GM18868 (cell line): ENCODE measurements at regions not wholly inside any gene's neighbourhood (a gene's known extent, or its start where the extent isn't known, plus 50 kb on each side); places are given as distances from the start of the nearest gene placed in this dataset.

Source experiments
- ATAC-seq: cut with Tn5 transposase; IDR thresholded peaks from one replicate; pipeline ENCODE4 v1.9.1; 2021; ENCODE audit warnings: mild to moderate bottlenecking, moderate library complexity; ENCODE audit not compliant: unreplicated experiment

- ATAC-seq = no peak
Measured at GRCh38 chr12:17266856-17267255, 660.9 kb upstream of the LMO3 start.

GRCh38 chr12:17264603-17265002 lies 658.6 kb upstream of the LMO3 start:
- no peak for ATAC-seq

DNA sequence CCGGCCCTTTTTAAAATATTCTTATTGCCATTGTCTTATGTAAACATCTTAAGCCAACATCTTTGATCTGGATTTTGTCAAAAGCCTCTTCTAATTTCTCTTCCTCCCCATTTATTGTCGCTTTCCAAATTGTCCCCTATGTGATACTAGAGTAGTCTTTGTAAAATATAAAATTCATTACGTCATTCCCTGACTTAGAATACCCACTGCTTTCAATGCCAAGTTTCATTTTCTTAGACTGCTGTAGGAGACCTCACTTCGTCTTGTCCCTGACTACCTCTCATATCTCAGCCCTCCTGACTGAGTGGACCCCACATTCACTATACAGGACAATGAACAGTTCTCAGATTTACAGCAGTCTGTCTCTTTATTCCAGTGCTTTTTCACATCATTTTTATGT lies 633.9 kb upstream of the LMO3 start:
- ATAC-seq = no peak

DNA sequence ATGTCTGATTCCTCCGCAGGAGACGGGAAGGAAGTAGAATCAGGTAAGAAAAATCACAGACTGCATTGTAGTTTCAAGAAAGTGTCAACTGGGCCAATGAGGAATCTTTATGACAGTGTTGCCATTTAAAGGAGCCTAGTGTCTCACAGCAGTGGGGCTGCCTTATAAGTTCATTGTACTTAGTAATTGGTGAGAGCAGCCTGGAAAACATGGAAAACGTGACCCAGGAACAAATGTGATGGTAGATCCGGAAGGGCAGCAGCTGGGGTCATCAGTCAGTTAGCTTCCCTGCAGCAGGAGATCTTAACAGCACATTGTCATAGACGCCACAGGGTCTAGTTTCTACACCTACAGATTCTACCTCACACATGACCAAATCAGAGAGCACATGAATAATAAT lies 630.0 kb upstream of the LMO3 start:
- ATAC-seq = no peak

DNA sequence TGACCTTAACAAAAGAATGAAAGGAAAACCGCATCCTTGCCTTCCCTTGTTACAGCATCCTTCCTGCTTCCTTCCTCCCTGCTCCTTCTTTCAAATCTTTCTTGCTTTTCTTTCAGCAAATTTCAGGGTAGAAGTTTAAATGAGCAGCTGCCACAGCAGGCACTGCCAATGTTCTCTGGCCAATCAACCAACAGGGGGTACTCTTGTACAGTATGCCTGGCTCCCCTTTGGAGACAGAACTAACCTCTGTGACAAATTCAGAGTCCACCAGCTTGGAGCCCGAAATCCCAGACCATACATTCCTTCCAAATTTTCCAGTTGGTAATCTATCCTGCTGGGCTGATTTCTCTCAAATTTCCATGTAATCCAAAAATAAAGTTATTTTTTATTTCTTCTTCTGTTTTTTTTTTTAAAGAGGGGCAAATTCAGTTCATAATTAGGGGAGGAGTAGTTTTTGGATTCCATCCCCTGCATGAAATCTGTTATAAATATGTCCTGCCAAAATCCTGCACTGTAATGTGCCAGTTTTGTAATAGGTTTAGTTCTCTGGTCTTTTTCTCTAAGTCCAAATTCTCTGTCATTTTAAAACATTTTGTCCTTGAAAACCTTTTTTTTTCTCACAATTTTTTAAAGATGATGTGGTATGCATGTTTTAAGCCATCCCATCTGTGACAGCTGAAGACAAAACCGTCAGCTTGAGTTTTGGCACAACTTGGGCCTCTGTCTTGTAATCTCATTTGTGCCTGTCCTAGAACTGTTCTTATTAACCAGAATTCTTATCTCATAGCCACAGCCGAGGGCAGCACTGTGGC lies 610.0 kb upstream of the LMO3 start:
- ATAC-seq = no peak

DNA sequence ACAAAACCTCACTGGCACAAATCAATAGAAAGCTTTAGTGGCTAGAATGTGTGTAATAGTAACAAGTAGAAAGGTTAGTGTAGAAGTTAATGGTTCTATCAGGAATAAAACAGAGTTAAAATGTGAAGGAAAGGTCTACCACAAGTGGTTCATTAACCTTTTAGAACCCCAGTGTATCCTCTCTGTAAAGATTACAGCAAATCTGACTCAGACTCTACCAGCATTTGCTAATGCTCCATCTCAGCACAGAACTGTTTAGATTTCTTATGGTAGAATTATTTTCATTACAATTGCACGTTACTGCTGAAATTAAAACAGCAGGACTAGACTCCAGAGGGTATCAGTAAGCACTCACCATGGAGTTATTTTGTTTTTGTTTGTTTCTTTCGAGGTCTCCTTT lies 609.0 kb upstream of the LMO3 start:
- no peak for ATAC-seq

DNA sequence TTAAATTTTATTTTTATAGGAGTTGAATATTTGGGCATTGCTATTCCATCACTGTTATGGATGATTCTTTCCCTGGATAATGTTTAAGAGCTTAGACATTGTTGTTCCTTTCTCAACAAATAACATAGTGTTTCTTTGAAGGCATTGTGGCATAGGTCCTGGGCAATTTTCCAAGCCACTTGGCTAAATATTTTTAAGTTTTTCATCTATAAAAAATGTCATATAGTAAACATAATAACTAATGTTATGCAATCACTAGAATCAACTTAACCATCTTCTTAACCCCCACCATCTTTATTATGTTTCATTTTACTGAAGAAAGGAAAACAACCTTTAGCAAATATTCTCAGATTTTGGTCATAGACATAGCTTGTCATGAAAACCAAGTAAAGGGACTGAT lies 600.6 kb upstream of the LMO3 start:
- no peak for ATAC-seq

DNA sequence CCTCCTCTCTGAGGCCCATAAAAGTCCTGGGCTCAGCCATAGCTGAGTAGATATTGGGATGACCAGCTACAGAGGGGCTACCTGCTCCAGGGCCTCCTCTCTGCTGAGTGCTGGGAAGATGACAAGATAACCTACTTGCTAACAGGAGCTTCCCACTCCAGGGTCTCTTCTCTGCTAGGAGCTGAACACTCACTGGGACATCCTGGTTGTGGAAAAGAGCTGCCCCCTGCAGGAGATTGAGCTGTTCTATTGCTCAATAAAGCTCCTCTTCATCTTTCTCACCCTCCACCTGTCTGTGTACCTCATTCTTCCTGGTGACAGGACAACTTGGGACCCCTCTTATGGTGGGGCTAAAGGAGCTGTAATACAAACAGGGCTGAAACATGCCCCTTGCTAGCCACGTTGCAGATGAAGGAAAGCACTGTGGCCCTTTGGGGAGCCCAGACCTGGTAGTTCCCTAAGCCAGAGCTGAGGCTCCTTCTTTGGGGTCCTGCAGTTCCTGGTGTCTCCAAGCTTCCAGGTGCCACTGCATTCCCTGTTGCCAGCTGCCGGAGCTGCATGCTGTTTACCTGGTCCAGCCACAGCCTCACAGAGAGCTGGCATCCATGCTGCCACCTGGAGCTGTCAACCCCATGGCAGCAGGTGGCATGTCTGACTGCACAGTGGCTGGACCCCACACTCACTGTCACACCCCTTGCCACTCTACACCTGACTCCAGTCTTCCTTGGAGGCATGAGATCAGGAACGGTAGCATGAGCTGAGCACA lies 598.5 kb upstream of the LMO3 start:
- no peak for ATAC-seq

- no peak for ATAC-seq
Measured at GRCh38 chr12:17203497-17203896, 597.5 kb upstream of the LMO3 start.

DNA sequence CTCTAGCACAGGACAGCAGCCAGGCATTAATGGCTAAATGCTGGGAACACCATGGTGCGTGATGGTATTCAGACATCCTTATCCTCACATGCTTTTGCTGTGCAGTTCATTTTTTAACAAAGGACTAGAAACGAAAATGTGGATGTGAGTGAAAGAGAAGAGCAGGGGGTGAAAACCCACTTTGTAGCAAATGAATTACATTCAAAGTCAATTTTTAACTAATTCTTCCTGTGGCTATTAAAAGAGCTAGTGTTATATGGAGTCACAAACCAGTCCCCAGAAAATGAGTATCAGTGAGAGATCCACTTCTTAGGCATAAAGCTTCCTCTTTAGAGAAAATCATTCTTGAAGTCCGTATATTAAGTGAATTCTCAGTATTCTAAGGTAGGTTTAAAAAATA lies 592.0 kb upstream of the LMO3 start:
- ATAC-seq = no peak

GRCh38 chr12:17192721-17193120 lies 586.8 kb upstream of the LMO3 start:
- ATAC-seq = no peak

GRCh38 chr12:17169726-17170471 lies 563.9 kb upstream of the LMO3 start:
- no peak for ATAC-seq

DNA sequence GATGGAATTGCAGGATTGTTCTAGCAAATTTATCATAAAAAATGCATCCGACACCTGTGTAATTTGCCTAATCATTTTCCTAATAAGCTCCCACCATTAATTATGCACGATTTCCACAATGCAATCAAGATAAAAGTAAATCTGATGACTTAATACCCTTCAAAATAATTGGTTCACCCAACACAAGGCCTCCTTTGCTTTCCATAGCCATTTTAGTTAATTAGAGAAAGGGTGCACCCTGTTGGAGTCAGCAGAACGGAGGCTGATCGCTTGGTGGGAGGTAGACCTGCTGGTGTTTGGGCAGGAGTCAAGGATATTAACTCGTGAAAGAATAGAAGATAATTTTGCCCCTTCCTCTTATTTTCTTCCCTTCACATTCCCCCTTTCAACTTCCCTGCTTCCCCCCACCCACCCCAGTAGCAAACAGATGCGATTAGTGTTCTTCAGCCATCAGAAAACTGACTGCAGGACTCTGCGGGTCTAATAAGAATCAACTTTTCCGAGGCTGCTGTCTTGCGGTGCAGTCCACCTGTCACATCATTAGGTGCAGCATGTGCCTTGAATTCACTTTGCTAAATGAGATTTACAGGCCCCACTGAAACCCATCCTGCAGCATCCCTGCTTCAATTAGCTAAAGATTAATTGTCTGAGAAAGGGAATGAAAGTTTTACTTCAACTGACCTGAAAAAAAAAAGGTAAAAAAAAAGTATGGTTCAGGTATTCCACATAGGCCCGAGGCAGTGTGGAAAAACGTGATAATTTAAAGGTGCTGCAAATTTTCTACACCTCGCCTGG lies 553.7 kb upstream of the LMO3 start:
- no peak for ATAC-seq

- no peak for ATAC-seq
Measured at GRCh38 chr12:17158201-17158600, 552.2 kb upstream of the LMO3 start.

- no peak for ATAC-seq
Measured at GRCh38 chr12:17151917-17152316, 546.0 kb upstream of the LMO3 start.

- ATAC-seq = no peak
Measured at GRCh38 chr12:17148706-17149105, 542.7 kb upstream of the LMO3 start.

- ATAC-seq = no peak
Measured at GRCh38 chr12:17142856-17143255, 536.9 kb upstream of the LMO3 start.

DNA sequence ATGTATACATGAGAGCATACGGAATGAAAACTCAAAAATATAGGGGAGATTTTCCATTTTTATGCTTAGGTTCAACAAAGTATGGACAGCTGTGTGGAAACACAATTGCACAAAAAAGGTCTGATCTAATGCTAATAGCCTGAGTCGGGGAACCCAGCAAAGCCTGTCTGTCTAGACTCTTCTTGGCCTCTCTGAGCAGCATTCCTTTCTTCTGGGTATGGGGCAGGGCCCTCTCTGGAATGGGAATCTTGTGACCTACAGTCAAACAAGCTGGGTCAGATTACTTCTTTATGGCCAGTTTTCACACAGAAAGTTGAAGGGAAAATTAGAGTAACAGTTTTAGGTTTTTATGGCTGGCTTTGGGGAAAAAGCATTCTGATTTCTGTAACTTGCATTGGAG lies 534.0 kb upstream of the LMO3 start:
- no peak for ATAC-seq

- ATAC-seq = no peak
Measured at GRCh38 chr12:17137396-17137795, 531.4 kb upstream of the LMO3 start.

DNA sequence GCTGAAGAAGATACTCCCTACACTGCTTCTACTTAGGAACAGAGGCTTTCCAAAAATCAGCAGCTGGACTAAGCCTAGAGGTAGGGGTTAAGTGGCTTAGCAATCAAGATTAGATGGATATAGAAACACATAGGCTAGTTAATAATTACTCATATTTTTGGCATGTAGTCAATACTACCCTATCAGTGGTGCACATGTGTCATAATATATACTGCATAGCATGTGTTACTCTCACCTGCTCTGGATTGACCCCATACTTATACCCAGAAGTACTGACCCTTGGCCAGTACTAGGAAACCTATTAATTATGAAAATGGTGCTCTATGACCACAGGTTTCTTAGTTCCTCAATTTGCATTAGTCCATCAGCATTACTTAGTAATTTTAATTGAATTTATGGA lies 528.4 kb upstream of the LMO3 start:
- no peak for ATAC-seq

DNA sequence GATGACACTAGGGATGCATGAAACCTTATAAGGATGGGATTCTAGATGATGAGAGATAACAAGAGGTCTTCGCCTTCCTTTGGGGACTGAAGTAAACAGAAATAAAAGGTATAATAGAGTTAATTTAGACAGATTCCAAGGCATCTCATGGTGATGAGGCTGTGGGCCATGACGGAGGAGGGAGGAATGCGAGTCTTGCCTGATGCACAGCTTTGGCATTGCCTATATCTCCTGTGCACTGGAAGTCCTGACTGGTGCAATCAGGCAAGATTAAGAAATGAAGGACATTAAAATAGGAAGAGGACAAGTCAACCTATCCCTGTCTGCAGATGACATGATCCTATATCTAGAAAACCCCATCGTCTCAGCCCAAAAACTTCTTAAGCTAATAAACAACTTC lies 526.4 kb upstream of the LMO3 start:
- no peak for ATAC-seq
